GM12878 (cell line): ENCODE measurements at regions not wholly inside any gene's neighbourhood (a gene's known extent, or its start where the extent isn't known, plus 50 kb on each side); places are given as distances from the start of the nearest gene placed in this dataset.

Experiments
- ATAC-seq: fragments of 200-7000 bp; cut with Tn5 transposase; 3 replicates; pipeline ENCODE4 v1.9.1; 2020; ENCODE audit warnings: mild to moderate bottlenecking, moderate library complexity
- BruUV-seq: library from RNA; stranded (reverse); fragments of 400-500 nt; replicated peaks from 2 replicates; lab custom pipeline; 2021; lab: Mats Ljungman, UMichigan
- CTCF ChIA-PET: fragments of 300-600 bp; sonication (Branson Sonifier 250); formaldehyde crosslinking; extraction: SDS; loops from one replicate; lab custom pipeline; 2021; ENCODE audit warnings: inconsistent platforms; lab: Yijun Ruan, JAX
- POLR2A ChIA-PET: fragments of 350-600 bp; formaldehyde crosslinking; extraction: SDS; loops from one replicate; lab custom pipeline; 2021; ENCODE audit warnings: inconsistent platforms; lab: Charles Lee
- RAD21 ChIA-PET: fragments of 300-600 bp; sonication (Branson Sonifier 250); formaldehyde crosslinking; loops from one replicate; lab custom pipeline; 2023; ENCODE audit warnings: antibody characterized with exemption; ENCODE audit not compliant: unreplicated experiment; lab: Charles Lee
- SMC1A ChIA-PET: fragments of 300-600 bp; sonication (Branson Sonifier 250); formaldehyde crosslinking; loops from one replicate; lab custom pipeline; 2023; ENCODE audit not compliant: unreplicated experiment, uncharacterized antibody; lab: Charles Lee
- DNase-seq: peaks from one replicate; pipeline ENCODE4 v3.0.0-alpha.2; 2011; ENCODE audit warnings: low read depth, low spot score
- FAIRE-seq: peaks from 3 replicates; lab custom pipeline; 2011; peaks lifted over from hg19 to GRCh38; lab: Jason Lieb, UNC
- H2AFZ ChIP-seq: 2 replicates; pipeline ENCODE4 v1.6.0; 2011; ENCODE audit warnings: low read depth, low read length, control low read depth; ENCODE audit not compliant: control insufficient read depth
- H3K27ac ChIP-seq: 2 replicates; pipeline ENCODE4 v1.5.1; 2011; ENCODE audit warnings: control low read depth; ENCODE audit not compliant: control insufficient read depth, insufficient read depth
- H3K27me3 ChIP-seq, 2 experiments: replicated peaks in 1 of 2; 2 replicates each; pipeline versions ENCODE4 v1.6.0 to v1.6.1; 2011; ENCODE audit warnings: low read length in 1 of 2; ENCODE audit not compliant: control insufficient read depth in 2 of 2, insufficient read depth in 2 of 2
- H3K36me3 ChIP-seq, 2 experiments: 2 replicates each; pipeline ENCODE4 v1.5.1; 2011; ENCODE audit warnings: low read length in 1 of 2; ENCODE audit not compliant: control insufficient read depth in 2 of 2, insufficient read depth in 2 of 2
- H3K4me1 ChIP-seq: 2 replicates; pipeline ENCODE4 v1.6.1; 2011; ENCODE audit warnings: mild to moderate bottlenecking, low read length, moderate library complexity, mixed read lengths; ENCODE audit not compliant: control insufficient read depth, insufficient read depth
- H3K4me2 ChIP-seq: 2 replicates; pipeline ENCODE4 v1.6.0; 2011; ENCODE audit warnings: control low read depth; ENCODE audit not compliant: control insufficient read depth, insufficient read depth
- H3K4me3 ChIP-seq: fragments of 200-600 bp; sonication (generic); 2 replicates; pipeline ENCODE4 v1.5.1; 2016
- H3K79me2 ChIP-seq: 2 replicates; pipeline ENCODE4 v1.6.0; 2011; ENCODE audit warnings: low read length; ENCODE audit not compliant: control insufficient read depth, insufficient read depth
- H3K9ac ChIP-seq: 2 replicates; pipeline ENCODE4 v1.8.0; 2011; ENCODE audit warnings: low read length, control low read depth, mixed read lengths; ENCODE audit not compliant: control insufficient read depth, insufficient read depth
- H3K9me3 ChIP-seq: replicated peaks from 3 replicates; pipeline ENCODE4 v1.5.1; 2011; ENCODE audit warnings: mild to moderate bottlenecking, low read length; ENCODE audit not compliant: control insufficient read depth, insufficient read depth
- H4K20me1 ChIP-seq: 2 replicates; pipeline ENCODE4 v1.6.0; 2011; ENCODE audit not compliant: control insufficient read depth, insufficient read depth
- CBX3 ChIP-seq: fragments of 200-600 bp; sonication (generic); IDR thresholded peaks from 2 replicates; pipeline ENCODE4 v1.6.1; 2016; ENCODE audit warnings: low read depth, borderline replicate concordance
- CEBPB ChIP-seq, 2 experiments: fragments of 150-350 bp in 1 of 2; IDR thresholded peaks; 2 replicates each; pipeline ENCODE4 v1.6.1; 2012 to 2014; ENCODE audit warnings: low read depth in 2 of 2, low read length in 2 of 2, borderline replicate concordance in 1 of 2, inconsistent platforms in 1 of 2
- CHD2 ChIP-seq: IDR thresholded peaks from 2 replicates; pipeline ENCODE4 v1.6.1; 2011; ENCODE audit warnings: low read depth, low read length, improper control_type of control experiment, borderline replicate concordance
- ETV6 ChIP-seq, 2 experiments: fragments of 450-650 bp in 1 of 2; IDR thresholded peaks in 1 of 2; conservative IDR thresholded peaks in 1 of 2; 2 replicates each; pipeline ENCODE4 v1.6.1; 2014; ENCODE audit warnings: antibody characterized with exemption in 1 of 2, borderline replicate concordance in 1 of 2, low read depth in 1 of 2, mild to moderate bottlenecking in 1 of 2, moderate library complexity in 1 of 2
- FOS ChIP-seq: IDR thresholded peaks from 3 replicates; pipeline ENCODE4 v1.6.1; 2011; ENCODE audit warnings: borderline replicate concordance; ENCODE audit not compliant: insufficient read length; ENCODE audit errors: extremely low read depth
- LARP7 ChIP-seq: fragments of 450-650 bp; IDR thresholded peaks from 2 replicates; pipeline ENCODE4 v1.6.1; 2017; ENCODE audit warnings: mild to moderate bottlenecking
- MEF2A ChIP-seq: IDR thresholded peaks from 2 replicates; pipeline ENCODE4 v1.6.1; 2011; ENCODE audit warnings: low read depth, mild to moderate bottlenecking, low read length, moderate library complexity; ENCODE audit not compliant: insufficient read depth
- MTA3 ChIP-seq: IDR thresholded peaks from 2 replicates; pipeline ENCODE4 v1.6.1; 2012; ENCODE audit warnings: low read length, inconsistent platforms, borderline replicate concordance
- NFIC ChIP-seq: IDR thresholded peaks from 2 replicates; pipeline ENCODE4 v1.6.1; 2012; ENCODE audit warnings: low read depth, mild to moderate bottlenecking, inconsistent platforms, low read length, moderate library complexity
- NFXL1 ChIP-seq: fragments of 450-650 bp; IDR thresholded peaks from 2 replicates; pipeline ENCODE4 v1.6.1; 2017; ENCODE audit warnings: antibody characterized with exemption, mild to moderate bottlenecking, borderline replicate concordance
- PML ChIP-seq: IDR thresholded peaks from 2 replicates; pipeline ENCODE4 v1.6.1; 2012; ENCODE audit warnings: low read length, inconsistent platforms
- POLR2A ChIP-seq: IDR thresholded peaks from 2 replicates; pipeline ENCODE4 v1.6.1; 2011; ENCODE audit warnings: low read depth, mild to moderate bottlenecking, low read length
- POLR2AphosphoS2 ChIP-seq: IDR thresholded peaks from 2 replicates; pipeline ENCODE4 v1.6.1; 2011; ENCODE audit warnings: low read depth, mild to moderate bottlenecking, low read length, improper control_type of control experiment, moderate library complexity
- SREBF2 ChIP-seq: IDR thresholded peaks from 2 replicates; pipeline ENCODE4 v1.6.1; 2012; ENCODE audit warnings: mild to moderate bottlenecking, low read length
- ZZZ3 ChIP-seq: IDR thresholded peaks from 2 replicates; pipeline ENCODE4 v1.6.1; 2011; ENCODE audit warnings: low read depth; ENCODE audit not compliant: control insufficient read depth, insufficient read length
- WGBS: methylation state at CpG from one replicate; pipeline ENCODE4 v1.1.6; 2016; ENCODE audit warnings: low lambda C conversion rate; ENCODE audit not compliant: insufficient replicate concordance, insufficient coverage; ENCODE audit errors: missing lambda C conversion rate; 5-methylcytosine and 5-hydroxymethylcytosine counted together
- in situ Hi-C: fragments of 300-500 bp; cut with MboI; formaldehyde crosslinking; loops from 9 replicates; pipeline ENCODE4 v1.14.3; 2018; ENCODE audit warnings: mixed read lengths
- intact Hi-C: fragments of 100-400 bp; cut with micrococcal nuclease; formaldehyde crosslinking; loops from one replicate; pipeline ENCODE4 v1.14.2; 2022; ENCODE audit not compliant: unreplicated experiment
- TF ChIP-seq, protein P1 (sequence below): IDR thresholded peaks from 2 replicates; pipeline ENCODE4 v1.6.1; 2012; ENCODE audit warnings: mild to moderate bottlenecking, low read depth, low read length

DNA sequence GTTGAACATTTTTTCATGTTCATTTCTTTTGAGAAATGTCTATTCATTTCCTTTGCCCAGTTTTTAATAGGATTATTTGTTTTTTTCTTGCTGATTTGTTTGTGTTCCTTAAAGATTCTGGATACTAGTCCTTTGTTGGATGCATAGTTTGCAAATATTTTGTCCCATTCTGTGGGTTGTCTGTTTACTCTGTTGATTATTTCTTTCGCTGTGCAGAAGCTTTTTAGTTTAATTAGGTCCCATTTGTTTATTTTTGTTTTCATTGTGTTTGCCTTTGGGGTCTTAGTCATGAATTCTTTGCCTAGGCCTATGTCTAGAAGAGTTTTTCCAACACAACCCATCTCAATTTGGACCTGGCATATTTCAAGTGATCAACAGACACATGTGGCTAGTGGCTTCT is 116.1 kb upstream of the GALNT2 start (continued):
- TF ChIP-seq, protein P1, sequence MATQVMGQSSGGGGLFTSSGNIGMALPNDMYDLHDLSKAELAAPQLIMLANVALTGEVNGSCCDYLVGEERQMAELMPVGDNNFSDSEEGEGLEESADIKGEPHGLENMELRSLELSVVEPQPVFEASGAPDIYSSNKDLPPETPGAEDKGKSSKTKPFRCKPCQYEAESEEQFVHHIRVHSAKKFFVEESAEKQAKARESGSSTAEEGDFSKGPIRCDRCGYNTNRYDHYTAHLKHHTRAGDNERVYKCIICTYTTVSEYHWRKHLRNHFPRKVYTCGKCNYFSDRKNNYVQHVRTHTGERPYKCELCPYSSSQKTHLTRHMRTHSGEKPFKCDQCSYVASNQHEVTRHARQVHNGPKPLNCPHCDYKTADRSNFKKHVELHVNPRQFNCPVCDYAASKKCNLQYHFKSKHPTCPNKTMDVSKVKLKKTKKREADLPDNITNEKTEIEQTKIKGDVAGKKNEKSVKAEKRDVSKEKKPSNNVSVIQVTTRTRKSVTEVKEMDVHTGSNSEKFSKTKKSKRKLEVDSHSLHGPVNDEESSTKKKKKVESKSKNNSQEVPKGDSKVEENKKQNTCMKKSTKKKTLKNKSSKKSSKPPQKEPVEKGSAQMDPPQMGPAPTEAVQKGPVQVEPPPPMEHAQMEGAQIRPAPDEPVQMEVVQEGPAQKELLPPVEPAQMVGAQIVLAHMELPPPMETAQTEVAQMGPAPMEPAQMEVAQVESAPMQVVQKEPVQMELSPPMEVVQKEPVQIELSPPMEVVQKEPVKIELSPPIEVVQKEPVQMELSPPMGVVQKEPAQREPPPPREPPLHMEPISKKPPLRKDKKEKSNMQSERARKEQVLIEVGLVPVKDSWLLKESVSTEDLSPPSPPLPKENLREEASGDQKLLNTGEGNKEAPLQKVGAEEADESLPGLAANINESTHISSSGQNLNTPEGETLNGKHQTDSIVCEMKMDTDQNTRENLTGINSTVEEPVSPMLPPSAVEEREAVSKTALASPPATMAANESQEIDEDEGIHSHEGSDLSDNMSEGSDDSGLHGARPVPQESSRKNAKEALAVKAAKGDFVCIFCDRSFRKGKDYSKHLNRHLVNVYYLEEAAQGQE, result no peak
- TF ChIP-seq NFIC, result no peak
- TF ChIP-seq LARP7, result no peak
- no peak for TF ChIP-seq POLR2AphosphoS2
- TF ChIP-seq ZZZ3, result no peak
- TF ChIP-seq CEBPB (IDR thresholded peaks at IDR 0.05; ENCODE audit: borderline replicate concordance in 1 of 2, low read depth in 2 of 2, low read length in 2 of 2), result no peak

DNA sequence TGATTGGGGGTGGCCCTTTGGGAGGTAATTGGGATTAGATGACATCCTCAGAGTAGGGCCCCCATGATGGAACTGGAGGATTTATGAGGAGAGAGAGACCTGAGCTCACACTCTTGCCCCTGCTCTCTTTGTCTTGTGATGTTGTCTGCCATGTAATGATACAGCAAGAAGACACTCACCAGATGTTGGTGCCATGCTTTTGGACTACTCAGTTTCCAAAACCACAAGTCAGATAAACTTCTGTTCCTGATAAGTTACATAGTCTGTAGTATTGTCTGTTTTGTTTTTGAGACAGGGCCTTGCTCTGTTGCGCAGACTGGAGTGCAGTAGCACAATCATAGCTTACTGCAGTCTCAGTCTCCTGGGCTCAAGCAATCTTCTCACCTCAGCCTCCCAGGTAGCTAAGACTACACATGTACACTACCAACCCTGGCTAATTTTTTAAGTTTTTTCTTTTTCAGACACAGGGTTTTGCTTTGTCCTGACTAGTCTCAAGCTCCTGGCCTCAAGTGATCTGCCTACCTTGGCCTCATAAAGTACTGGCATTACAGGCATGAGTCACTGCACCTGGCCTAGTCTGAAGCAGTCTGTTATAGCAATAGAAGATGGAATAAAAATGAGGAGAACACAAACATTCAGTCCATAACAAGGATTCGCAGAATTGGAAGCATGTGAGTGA is 115.0 kb upstream of the GALNT2 start:
- Histone ChIP-seq H3K27me3 (no peaks in the 10 kb centered on the region), H3K9ac (no peak overlapping the region), H3K4me3 (no peak overlapping the region), H3K4me2 (no peak overlapping the region), H3K4me1 (no peaks in the 10 kb centered on the region), H4K20me1 (no peaks in the 10 kb centered on the region), H3K36me3 (no peaks in the 10 kb centered on the region), H2AFZ (no peak overlapping the region), H3K9me3 (no peaks in the 10 kb centered on the region), H3K79me2 (no peaks in the 10 kb centered on the region), H3K27ac (no peak overlapping the region)
- peak; percentile 62 for FAIRE-seq
- SMC1A ChIA-PET, result no interaction called here
- CTCF ChIA-PET, result interaction anchor here (0.6 kb wide), 1 partner anchor 122 kb away, joined by 3 read pairs; no protein-coding TSS in a partner anchor
- RAD21 ChIA-PET, result no interaction called here
- POLR2A ChIA-PET, result no interaction called here
- BruUV-seq, result no TSS peak
- WGBS, result 63% methylated on average over 2 of the region's 2 CpGs
- TF ChIP-seq MTA3, result no peak
- no peak for TF ChIP-seq FOS
- TF ChIP-seq ETV6 (conservative IDR thresholded peaks at IDR 0.05 in 1 of 2, IDR thresholded peaks at IDR 0.05 in 1 of 2; ENCODE audit: borderline replicate concordance in 1 of 2, low read depth in 1 of 2), result no peak
- no peak for TF ChIP-seq CHD2
- TF ChIP-seq PML, result no peak
- TF ChIP-seq POLR2A, result no peak
- TF ChIP-seq SREBF2, result no peak
- TF ChIP-seq MEF2A, result no peak
- no peak for TF ChIP-seq CBX3
- no peak for TF ChIP-seq NFXL1
- ATAC-seq, result no peak
- DNase-seq, result no peak
- in situ Hi-C loops, result no loop called here
- intact Hi-C loops, result no loop called here
